ENCODE measurements at regions not wholly inside any gene's neighbourhood (a gene's known extent, or its start where the extent isn't known, plus 50 kb on each side); places are given as distances from the start of the nearest gene placed in this dataset.

DNA sequence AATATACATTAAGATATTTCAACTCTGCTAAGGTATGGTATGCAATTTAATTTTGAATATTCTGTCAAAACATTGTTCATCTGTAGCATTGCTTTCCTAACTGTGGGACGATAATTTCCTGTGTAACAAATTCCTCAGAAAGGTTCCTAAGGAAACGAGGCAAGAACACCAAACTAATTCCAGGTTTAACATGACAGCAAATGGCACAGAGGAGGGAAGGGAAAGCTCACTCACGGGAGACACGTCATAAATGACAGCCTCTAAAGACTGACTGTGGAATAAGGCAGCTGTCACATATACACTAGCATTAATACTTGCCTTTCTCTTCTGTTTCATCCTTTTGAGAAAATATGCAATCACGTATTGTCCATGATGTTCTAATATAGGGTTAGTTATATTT lies 380.6 kb downstream of the LIG4 start:
- CTCF ChIA-PET (ENCODE audit: low intra/inter-chr PET ratio): no interaction called here

DNA sequence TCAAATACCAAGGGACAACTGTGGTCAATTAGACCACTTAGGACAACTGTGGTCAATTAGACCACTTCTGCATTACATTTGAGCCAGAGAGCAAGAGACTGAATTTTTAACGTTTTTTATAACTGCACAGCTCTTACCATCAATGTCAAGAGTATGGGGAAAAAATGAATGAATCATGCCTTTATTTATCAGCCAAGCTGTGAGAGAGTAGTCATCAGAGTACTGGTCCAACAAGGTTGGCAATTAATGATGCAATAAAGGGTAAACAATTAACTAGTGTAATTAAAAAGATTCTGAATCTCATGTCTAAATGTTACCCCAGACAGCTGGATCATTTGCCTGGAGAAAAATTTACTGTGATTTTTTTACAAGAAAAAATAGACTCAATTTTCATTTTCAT lies 381.1 kb downstream of the LIG4 start:
- no peak overlapping the region for H2AFZ ChIP-seq (ENCODE audit: low read depth, low read length)
- no peak overlapping the region for H3K4me3 ChIP-seq
- intact Hi-C loops (cut with micrococcal nuclease) (no loop called here), in situ Hi-C loops (cut with MboI) (no loop called here)
- no peak overlapping the region for H3K4me2 ChIP-seq (ENCODE audit: insufficient read depth, low read length)
- H3K9me1 ChIP-seq (ENCODE audit: control insufficient read depth, insufficient read depth, low read length): no peaks in the 10 kb centered on the region
- no TSS peak for BruUV-seq (replicated peaks)
- H3K9me3 ChIP-seq (replicated peaks; ENCODE audit: control insufficient read depth, insufficient read depth, low read depth, low read length): no peaks in the 10 kb centered on the region
- WGBS (ENCODE audit: insufficient coverage, low coverage, missing lambda C conversion rate): 0% methylated on average over 1 of the region's 1 CpG
- H3K27ac ChIP-seq (ENCODE audit: extremely low read depth, low read depth, low read length): no peak overlapping the region
- POLR2A ChIA-PET: no interaction called here
- H4K20me1 ChIP-seq (replicated peaks; ENCODE audit: control insufficient read depth, insufficient read depth, low read length): no peaks in the 10 kb centered on the region
- H3K79me2 ChIP-seq (ENCODE audit: control insufficient read depth, insufficient read depth, low read length): no peaks in the 10 kb centered on the region
- no peak for DNase-seq (ENCODE audit: extremely low read depth in 1 of 4, low spot score in 3 of 4)
- H3K4me1 ChIP-seq (replicated peaks in 1 of 2; ENCODE audit: control insufficient read depth in 2 of 2, insufficient read depth in 2 of 2, low read length in 2 of 2): no peaks in the 10 kb centered on the region
- ATAC-seq: no peak
- CTCF ChIA-PET (ENCODE audit: low intra/inter-chr PET ratio): no interaction called here
- TF ChIP-seq PHTF2 (CRISPR knock-in tag; IDR thresholded peaks at IDR 0.05) (no peak), PHF21A (IDR thresholded peaks at IDR 0.05; ENCODE audit: borderline replicate concordance, low read depth) (no peak), BDP1 (IDR thresholded peaks at IDR 0.05; ENCODE audit: insufficient read depth, insufficient read length) (no peak), GATA2 (CRISPR knock-in tag; IDR thresholded peaks at IDR 0.05) (no peak), NCOR1 (IDR thresholded peaks at IDR 0.05) (no peak), HMGN3 (IDR thresholded peaks at IDR 0.05; ENCODE audit: borderline replicate concordance, extremely low read depth, insufficient read length, low read depth, low read length) (no peak), ESRRB (CRISPR knock-in tag; IDR thresholded peaks at IDR 0.05; ENCODE audit: borderline replicate concordance) (no peak), HDAC1 (IDR thresholded peaks at IDR 0.05) (no peak), ZNF274 (IDR thresholded peaks at IDR 0.05; ENCODE audit: borderline replicate concordance, low read depth, low read length) (no peak), ZNF583 (CRISPR knock-in tag; IDR thresholded peaks at IDR 0.05) (no peak), EP300 (IDR thresholded peaks at IDR 0.05; ENCODE audit: low read length) (no peak)
- TF ChIP-seq, protein P1, sequence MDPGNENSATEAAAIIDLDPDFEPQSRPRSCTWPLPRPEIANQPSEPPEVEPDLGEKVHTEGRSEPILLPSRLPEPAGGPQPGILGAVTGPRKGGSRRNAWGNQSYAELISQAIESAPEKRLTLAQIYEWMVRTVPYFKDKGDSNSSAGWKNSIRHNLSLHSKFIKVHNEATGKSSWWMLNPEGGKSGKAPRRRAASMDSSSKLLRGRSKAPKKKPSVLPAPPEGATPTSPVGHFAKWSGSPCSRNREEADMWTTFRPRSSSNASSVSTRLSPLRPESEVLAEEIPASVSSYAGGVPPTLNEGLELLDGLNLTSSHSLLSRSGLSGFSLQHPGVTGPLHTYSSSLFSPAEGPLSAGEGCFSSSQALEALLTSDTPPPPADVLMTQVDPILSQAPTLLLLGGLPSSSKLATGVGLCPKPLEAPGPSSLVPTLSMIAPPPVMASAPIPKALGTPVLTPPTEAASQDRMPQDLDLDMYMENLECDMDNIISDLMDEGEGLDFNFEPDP (CRISPR knock-in tag; IDR thresholded peaks at IDR 0.05): no peak
- TF ChIP-seq, protein P2, sequence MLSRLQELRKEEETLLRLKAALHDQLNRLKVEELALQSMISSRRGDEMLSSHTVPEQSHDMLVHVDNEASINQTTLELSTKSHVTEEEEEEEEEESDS (CRISPR knock-in tag; IDR thresholded peaks at IDR 0.05): no peak
- TF ChIP-seq, protein P3, sequence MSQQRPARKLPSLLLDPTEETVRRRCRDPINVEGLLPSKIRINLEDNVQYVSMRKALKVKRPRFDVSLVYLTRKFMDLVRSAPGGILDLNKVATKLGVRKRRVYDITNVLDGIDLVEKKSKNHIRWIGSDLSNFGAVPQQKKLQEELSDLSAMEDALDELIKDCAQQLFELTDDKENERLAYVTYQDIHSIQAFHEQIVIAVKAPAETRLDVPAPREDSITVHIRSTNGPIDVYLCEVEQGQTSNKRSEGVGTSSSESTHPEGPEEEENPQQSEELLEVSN (IDR thresholded peaks at IDR 0.05; ENCODE audit: borderline replicate concordance in 1 of 2, extremely low read depth in 1 of 2, insufficient read depth in 1 of 2, insufficient read length in 1 of 2, low read depth in 1 of 2, low read length in 1 of 2, poor library complexity in 1 of 2, severe bottlenecking in 1 of 2): no peak
- H3K27me3 ChIP-seq (ENCODE audit: control insufficient read depth in 2 of 2, insufficient read depth in 2 of 2, low read length in 2 of 2): no peaks in the 10 kb centered on the region
- no peak overlapping the region for H3K9ac ChIP-seq (ENCODE audit: insufficient read depth in 1 of 2, low read depth in 2 of 2, low read length in 2 of 2)
- no peaks in the 10 kb centered on the region for H3K36me3 ChIP-seq (ENCODE audit: control insufficient read depth, insufficient read depth, low read length)
- FAIRE-seq: no peak

More for the DNA sequence above, 380.6 kb downstream of the LIG4 start:
- Histone ChIP-seq H3K27ac (ENCODE audit: extremely low read depth, low read depth, low read length) (no peak overlapping the region), H4K20me1 (replicated peaks; ENCODE audit: control insufficient read depth, insufficient read depth, low read length) (no peaks in the 10 kb centered on the region), H3K79me2 (ENCODE audit: control insufficient read depth, insufficient read depth, low read length) (no peaks in the 10 kb centered on the region), H3K4me3 (no peak overlapping the region), H3K27me3 (ENCODE audit: control insufficient read depth in 2 of 2, insufficient read depth in 2 of 2, low read length in 2 of 2) (no peaks in the 10 kb centered on the region), H3K4me2 (ENCODE audit: insufficient read depth, low read length) (no peak overlapping the region), H3K9me1 (ENCODE audit: control insufficient read depth, insufficient read depth, low read length) (no peaks in the 10 kb centered on the region), H3K9ac (ENCODE audit: insufficient read depth in 1 of 2, low read depth in 2 of 2, low read length in 2 of 2) (no peak overlapping the region), H3K9me3 (replicated peaks; ENCODE audit: control insufficient read depth, insufficient read depth, low read depth, low read length) (no peaks in the 10 kb centered on the region), H3K4me1 (replicated peaks in 1 of 2; ENCODE audit: control insufficient read depth in 2 of 2, insufficient read depth in 2 of 2, low read length in 2 of 2) (no peaks in the 10 kb centered on the region), H2AFZ (ENCODE audit: low read depth, low read length) (no peak overlapping the region), H3K36me3 (ENCODE audit: control insufficient read depth, insufficient read depth, low read length) (no peaks in the 10 kb centered on the region)
- in situ Hi-C loops (cut with MboI) (no loop called here), intact Hi-C loops (cut with micrococcal nuclease) (no loop called here)
- no peak for DNase-seq (ENCODE audit: extremely low read depth in 1 of 4, low spot score in 3 of 4)
- ATAC-seq: no peak
- no TSS peak for BruUV-seq (replicated peaks)
- 3% methylated on average over 5 of the region's 5 CpGs for WGBS (ENCODE audit: insufficient coverage, low coverage, missing lambda C conversion rate)
- no peak for FAIRE-seq
- POLR2A ChIA-PET: no interaction called here
- no peak for TF ChIP-seq HMG20B (CRISPR knock-in tag; IDR thresholded peaks at IDR 0.05)
- no peak for TF ChIP-seq HNRNPL (IDR thresholded peaks at IDR 0.05; ENCODE audit: low read depth, low read length)

Measured in K562 (cell line).